ENCODE measurements at regions not wholly inside any gene's neighbourhood (a gene's known extent, or its start where the extent isn't known, plus 50 kb on each side); places are given as distances from the start of the nearest gene placed in this dataset.

- no peaks in the 10 kb centered on the region for H3K27me3 ChIP-seq (ENCODE audit: control insufficient read depth, insufficient read depth, low read length)
- ChIA-PET POLR2A (no interaction called here), CTCF (no interaction called here)
- H3K36me3 ChIP-seq (ENCODE audit: control insufficient read depth, insufficient read depth, low read length) = no peaks in the 10 kb centered on the region
- H3K4me3 ChIP-seq (ENCODE audit: low read depth, low read length) = no peak overlapping the region
- DNase-seq (ENCODE audit: low read depth) = no peak
- TF ChIP-seq CTCF (IDR thresholded peaks at IDR 0.05; ENCODE audit: insufficient read depth, low read depth, low read length) = no peak
Measured at GRCh38 chr5:2892466-2893000, 141.1 kb upstream of the IRX2 start.

- no peak for TF ChIP-seq CTCF (IDR thresholded peaks at IDR 0.05; ENCODE audit: insufficient read depth, low read depth, low read length)
- no peak overlapping the region for H3K4me3 ChIP-seq (ENCODE audit: low read depth, low read length)
- no peaks in the 10 kb centered on the region for H3K36me3 ChIP-seq (ENCODE audit: control insufficient read depth, insufficient read depth, low read length)
- no peaks in the 10 kb centered on the region for H3K27me3 ChIP-seq (ENCODE audit: control insufficient read depth, insufficient read depth, low read length)
- POLR2A ChIA-PET = no interaction called here
- CTCF ChIA-PET = interaction anchor here (0.7 kb wide), 1 partner anchor 35 kb away, joined by 3 read pairs; no protein-coding TSS in a partner anchor
- DNase-seq (ENCODE audit: low read depth) = no peak
Measured at GRCh38 chr5:2891781-2892180, 140.3 kb upstream of the IRX2 start.

GRCh38 chr5:2890011-2890410 is 138.5 kb upstream of the IRX2 start:
- ChIA-PET POLR2A (no interaction called here), CTCF (no interaction called here)
- no peak for TF ChIP-seq CTCF (IDR thresholded peaks at IDR 0.05; ENCODE audit: insufficient read depth, low read depth, low read length)
- Histone ChIP-seq H3K4me3 (ENCODE audit: low read depth, low read length) (no peak overlapping the region), H3K27me3 (ENCODE audit: control insufficient read depth, insufficient read depth, low read length) (no peaks in the 10 kb centered on the region), H3K36me3 (ENCODE audit: control insufficient read depth, insufficient read depth, low read length) (no peaks in the 10 kb centered on the region)
- no peak for DNase-seq (ENCODE audit: low read depth)

GRCh38 chr5:2888520-2889060 is 137.1 kb upstream of the IRX2 start:
- CTCF ChIA-PET = no interaction called here
- no peak for DNase-seq (ENCODE audit: low read depth)
- Histone ChIP-seq H3K36me3 (ENCODE audit: control insufficient read depth, insufficient read depth, low read length) (no peaks in the 10 kb centered on the region), H3K4me3 (ENCODE audit: low read depth, low read length) (no peak overlapping the region), H3K27me3 (ENCODE audit: control insufficient read depth, insufficient read depth, low read length) (no peaks in the 10 kb centered on the region)
- POLR2A ChIA-PET = no interaction called here
- TF ChIP-seq CTCF (IDR thresholded peaks at IDR 0.05; ENCODE audit: insufficient read depth, low read depth, low read length) = no peak

- ChIA-PET CTCF (no interaction called here), POLR2A (no interaction called here)
- no peaks in the 10 kb centered on the region for H3K27me3 ChIP-seq (ENCODE audit: control insufficient read depth, insufficient read depth, low read length)
- H3K36me3 ChIP-seq (ENCODE audit: control insufficient read depth, insufficient read depth, low read length) = no peaks in the 10 kb centered on the region
- no peak overlapping the region for H3K4me3 ChIP-seq (ENCODE audit: low read depth, low read length)
- DNase-seq (ENCODE audit: low read depth) = no peak
- no peak for TF ChIP-seq CTCF (IDR thresholded peaks at IDR 0.05; ENCODE audit: insufficient read depth, low read depth, low read length)
Measured at GRCh38 chr5:2887481-2888348, 136.2 kb upstream of the IRX2 start.
